ENCODE measurements at regions not wholly inside any gene's neighbourhood (a gene's known extent, or its start where the extent isn't known, plus 50 kb on each side); places are given as distances from the start of the nearest gene placed in this dataset.

- Histone ChIP-seq H3K36me3 (ENCODE audit: control insufficient read depth, insufficient read depth, low read length) (no peaks in the 10 kb centered on the region), H3K4me1 (peaks cover 36% of the 10 kb centered on the region), H3K9me3 (peaks cover 17% of the 10 kb centered on the region; the same call in 1 of the 2 replicates), H3K27me3 (replicated peaks; ENCODE audit: control insufficient read depth, insufficient read depth, low read length) (no peaks in the 10 kb centered on the region), H3K4me3 (ENCODE audit: low read depth, low read length) (no peak overlapping the region)
- BruUV-seq (replicated peaks): no TSS peak
- H3K36me3 Mint-ChIP-seq (ENCODE audit: insufficient read depth, unreplicated experiment): no peaks in the 10 kb centered on the region
- H3K4me3 Mint-ChIP-seq (ENCODE audit: unreplicated experiment): no peak overlapping the region
- TF ChIP-seq CTCF (IDR thresholded peaks at IDR 0.05; ENCODE audit: insufficient read depth in 1 of 2, low read depth in 1 of 2, low read length in 1 of 2, severe bottlenecking in 1 of 2, unreplicated experiment in 1 of 2): no peak
- H3K27ac Mint-ChIP-seq (ENCODE audit: unreplicated experiment): peak overlapping the region; percentile 74
- DNase-seq: peak; percentile 34 to 64
- POLR2A ChIA-PET: no interaction called here
- intact Hi-C loops (cut with micrococcal nuclease; ENCODE audit: unreplicated experiment): no loop called here
- H3K9me3 Mint-ChIP-seq (ENCODE audit: unreplicated experiment): peaks cover 36% of the 10 kb centered on the region
- H3K27me3 Mint-ChIP-seq (ENCODE audit: insufficient read depth, unreplicated experiment): no peaks in the 10 kb centered on the region
- peaks cover 34% of the 10 kb centered on the region for H3K4me1 Mint-ChIP-seq (ENCODE audit: low read depth, unreplicated experiment)
- CTCF ChIA-PET: no interaction called here
Observed at GRCh38 chr7:20083781-20084180, 133.4 kb downstream of the MACC1 start.

GRCh38 chr7:20079080-20079479 is 138.1 kb downstream of the MACC1 start:
- no peak for TF ChIP-seq CTCF (IDR thresholded peaks at IDR 0.05; ENCODE audit: insufficient read depth in 1 of 2, low read depth in 1 of 2, low read length in 1 of 2, severe bottlenecking in 1 of 2, unreplicated experiment in 1 of 2)
- Mint-ChIP-seq H3K4me3 (ENCODE audit: unreplicated experiment) (no peak overlapping the region), H3K9me3 (ENCODE audit: unreplicated experiment) (peaks cover 7% of the 10 kb centered on the region), H3K4me1 (ENCODE audit: low read depth, unreplicated experiment) (peaks cover 17% of the 10 kb centered on the region), H3K36me3 (ENCODE audit: insufficient read depth, unreplicated experiment) (no peaks in the 10 kb centered on the region), H3K27ac (ENCODE audit: unreplicated experiment) (no peak overlapping the region), H3K27me3 (ENCODE audit: insufficient read depth, unreplicated experiment) (no peaks in the 10 kb centered on the region)
- intact Hi-C loops (cut with micrococcal nuclease; ENCODE audit: unreplicated experiment): no loop called here
- Histone ChIP-seq H3K4me3 (ENCODE audit: low read depth, low read length) (no peak overlapping the region), H3K27me3 (replicated peaks; ENCODE audit: control insufficient read depth, insufficient read depth, low read length) (no peaks in the 10 kb centered on the region), H3K36me3 (ENCODE audit: control insufficient read depth, insufficient read depth, low read length) (no peaks in the 10 kb centered on the region), H3K9me3 (no peaks in the 10 kb centered on the region), H3K4me1 (peaks cover 14% of the 10 kb centered on the region)
- ChIA-PET POLR2A (no interaction called here), CTCF (no interaction called here)
- no peak for DNase-seq
- BruUV-seq (replicated peaks): no TSS peak

- no peak for DNase-seq
- H3K4me1 Mint-ChIP-seq (ENCODE audit: low read depth, unreplicated experiment): no peaks in the 10 kb centered on the region
- Histone ChIP-seq H3K4me1 (no peaks in the 10 kb centered on the region; the same call in 1 of the 2 replicates), H3K4me3 (ENCODE audit: low read depth, low read length) (no peak overlapping the region), H3K36me3 (ENCODE audit: control insufficient read depth, insufficient read depth, low read length) (no peaks in the 10 kb centered on the region), H3K9me3 (no peaks in the 10 kb centered on the region), H3K27me3 (replicated peaks; ENCODE audit: control insufficient read depth, insufficient read depth, low read length) (no peaks in the 10 kb centered on the region)
- H3K27ac Mint-ChIP-seq (ENCODE audit: unreplicated experiment): no peak overlapping the region
- H3K9me3 Mint-ChIP-seq (ENCODE audit: unreplicated experiment): peaks cover 10% of the 10 kb centered on the region
- H3K4me3 Mint-ChIP-seq (ENCODE audit: unreplicated experiment): no peak overlapping the region
- ChIA-PET POLR2A (no interaction called here), CTCF (no interaction called here)
- intact Hi-C loops (cut with micrococcal nuclease; ENCODE audit: unreplicated experiment): no loop called here
- no peak for TF ChIP-seq CTCF (IDR thresholded peaks at IDR 0.05; ENCODE audit: insufficient read depth in 1 of 2, low read depth in 1 of 2, low read length in 1 of 2, severe bottlenecking in 1 of 2, unreplicated experiment in 1 of 2)
- no peaks in the 10 kb centered on the region for H3K36me3 Mint-ChIP-seq (ENCODE audit: insufficient read depth, unreplicated experiment)
- H3K27me3 Mint-ChIP-seq (ENCODE audit: insufficient read depth, unreplicated experiment): no peaks in the 10 kb centered on the region
- BruUV-seq (replicated peaks): no TSS peak
Observed at GRCh38 chr7:20076835-20077234, 140.3 kb downstream of the MACC1 start.
